Esophagus muscularis mucosa (tissue), 4 donors: ENCODE measurements at regions not wholly inside any gene's neighbourhood (a gene's known extent, or its start where the extent isn't known, plus 50 kb on each side); places are given as distances from the start of the nearest gene placed in this dataset.

Experiments
- EP300 ChIP-seq: sonication (generic); formaldehyde crosslinking; IDR thresholded peaks from one replicate; pipeline ENCODE4 v1.6.1; 2017; ENCODE audit warnings: antibody characterized with exemption
- POLR2A ChIP-seq: fragments of 450-650 bp; IDR thresholded peaks from one replicate; pipeline ENCODE4 v1.6.1; 2017; ENCODE audit warnings: antibody characterized with exemption, moderate library complexity, mild to moderate bottlenecking, low read depth
- POLR2AphosphoS5 ChIP-seq, 2 donors: sonication (generic); formaldehyde crosslinking; IDR thresholded peaks; one replicate each; pipeline ENCODE4 v1.6.1; 2017; ENCODE audit warnings: antibody characterized with exemption in 2 of 2
- TF ChIP-seq, protein P1 (sequence below), 3 experiments: fragments of 200-600 bp in 2 of 3; fragments of 450-650 bp in 1 of 3; sonication (generic) in 2 of 3; IDR thresholded peaks; one replicate each; pipeline ENCODE4 v1.5.1; 2017 to 2019; ENCODE audit warnings: antibody characterized with exemption in 3 of 3, mild to moderate bottlenecking in 2 of 3, moderate library complexity in 1 of 3

DNA sequence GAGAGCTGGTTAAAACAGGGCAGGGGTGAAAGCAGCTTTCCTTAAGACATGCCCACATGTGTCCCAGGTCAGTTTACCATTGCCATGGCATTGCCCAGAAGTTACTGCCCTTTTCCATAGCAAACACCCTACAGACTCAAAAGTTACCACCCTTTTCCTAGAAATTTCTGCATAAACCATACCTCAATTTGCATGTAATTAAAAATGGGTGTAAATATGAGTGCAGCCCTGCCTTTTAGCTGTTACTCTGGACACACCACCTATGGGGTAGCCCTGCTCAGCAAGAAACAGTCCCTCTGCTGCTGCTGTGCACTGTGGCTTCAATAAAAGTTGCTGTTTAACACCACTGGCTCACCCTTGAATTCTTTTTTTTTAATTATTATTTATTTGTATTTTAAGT, 168.5 kb upstream of the C16orf82 start:
- TF ChIP-seq, protein P1, sequence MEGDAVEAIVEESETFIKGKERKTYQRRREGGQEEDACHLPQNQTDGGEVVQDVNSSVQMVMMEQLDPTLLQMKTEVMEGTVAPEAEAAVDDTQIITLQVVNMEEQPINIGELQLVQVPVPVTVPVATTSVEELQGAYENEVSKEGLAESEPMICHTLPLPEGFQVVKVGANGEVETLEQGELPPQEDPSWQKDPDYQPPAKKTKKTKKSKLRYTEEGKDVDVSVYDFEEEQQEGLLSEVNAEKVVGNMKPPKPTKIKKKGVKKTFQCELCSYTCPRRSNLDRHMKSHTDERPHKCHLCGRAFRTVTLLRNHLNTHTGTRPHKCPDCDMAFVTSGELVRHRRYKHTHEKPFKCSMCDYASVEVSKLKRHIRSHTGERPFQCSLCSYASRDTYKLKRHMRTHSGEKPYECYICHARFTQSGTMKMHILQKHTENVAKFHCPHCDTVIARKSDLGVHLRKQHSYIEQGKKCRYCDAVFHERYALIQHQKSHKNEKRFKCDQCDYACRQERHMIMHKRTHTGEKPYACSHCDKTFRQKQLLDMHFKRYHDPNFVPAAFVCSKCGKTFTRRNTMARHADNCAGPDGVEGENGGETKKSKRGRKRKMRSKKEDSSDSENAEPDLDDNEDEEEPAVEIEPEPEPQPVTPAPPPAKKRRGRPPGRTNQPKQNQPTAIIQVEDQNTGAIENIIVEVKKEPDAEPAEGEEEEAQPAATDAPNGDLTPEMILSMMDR (IDR thresholded peaks at IDR 0.05), result no peak
- no peak for TF ChIP-seq POLR2A
- no peak for TF ChIP-seq POLR2AphosphoS5 (IDR thresholded peaks at IDR 0.05)
- no peak for TF ChIP-seq EP300
